ENCODE measurements at regions not wholly inside any gene's neighbourhood (a gene's known extent, or its start where the extent isn't known, plus 50 kb on each side); places are given as distances from the start of the nearest gene placed in this dataset.

DNA sequence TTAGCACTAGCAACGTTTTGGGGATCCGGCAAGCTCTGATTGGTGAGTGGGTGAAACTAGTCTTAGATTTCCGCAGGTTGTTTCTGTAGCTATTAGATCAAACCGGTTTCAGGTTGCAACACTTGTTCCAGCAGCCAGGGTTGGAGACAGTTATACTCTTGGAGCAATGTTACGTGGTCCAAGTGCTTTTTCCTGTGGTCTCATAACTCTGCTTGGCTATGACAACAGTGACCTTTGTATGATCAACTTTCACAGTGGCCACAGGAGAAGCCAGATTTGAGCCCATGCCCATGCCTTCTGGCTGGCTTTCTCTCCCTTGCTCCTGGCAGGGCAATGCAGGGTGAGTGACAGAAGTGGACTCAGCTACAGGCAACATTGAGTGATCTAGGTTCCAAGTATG is 84.5 kb upstream of the TAF1B start:
- no peak for DNase-seq

GRCh38 chr2:9760069-9760901 is 83.0 kb upstream of the TAF1B start:
- no peak for DNase-seq

GRCh38 chr2:9760902-9761228 is 82.4 kb upstream of the TAF1B start:
- DNase-seq, result no peak

GRCh38 chr2:9761577-9761976 is 81.7 kb upstream of the TAF1B start:
- DNase-seq, result no peak

- no peak for DNase-seq
Measured at GRCh38 chr2:9762164-9762563, 81.1 kb upstream of the TAF1B start.

GRCh38 chr2:9762941-9763340 is 80.3 kb upstream of the TAF1B start:
- DNase-seq, result no peak

- DNase-seq, result no peak
Measured at GRCh38 chr2:9763356-9764152, 79.7 kb upstream of the TAF1B start.

DNA sequence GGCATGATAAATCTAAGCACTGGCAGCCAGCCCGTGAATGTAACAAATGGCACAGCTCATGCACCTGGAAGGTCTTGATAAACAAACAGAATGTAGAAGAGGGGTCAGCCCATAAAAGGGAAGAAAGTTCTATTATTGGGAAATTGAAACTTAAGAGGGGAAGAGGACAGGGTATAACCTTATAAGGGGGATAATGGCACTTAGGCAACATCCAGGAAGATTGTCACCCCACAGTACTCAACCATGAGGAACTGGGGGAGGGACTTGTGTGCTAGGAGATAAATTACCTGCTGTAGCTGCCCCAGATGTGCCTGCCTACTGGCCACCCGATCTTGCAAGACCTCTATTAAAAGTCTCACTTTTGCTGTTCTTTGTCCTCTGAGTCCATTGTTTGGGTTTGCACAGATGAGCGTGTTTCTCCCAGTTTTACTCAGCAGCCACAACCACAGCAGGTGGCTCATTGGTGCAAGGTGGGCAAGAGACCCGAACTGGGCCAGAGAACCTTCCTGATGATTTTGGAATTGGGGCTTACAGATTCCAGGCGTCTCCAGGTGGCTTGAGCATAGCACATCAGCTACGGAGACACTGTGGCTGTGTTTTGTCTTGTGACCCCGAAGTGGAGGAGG is 79.0 kb upstream of the TAF1B start:
- no peak for DNase-seq

DNA sequence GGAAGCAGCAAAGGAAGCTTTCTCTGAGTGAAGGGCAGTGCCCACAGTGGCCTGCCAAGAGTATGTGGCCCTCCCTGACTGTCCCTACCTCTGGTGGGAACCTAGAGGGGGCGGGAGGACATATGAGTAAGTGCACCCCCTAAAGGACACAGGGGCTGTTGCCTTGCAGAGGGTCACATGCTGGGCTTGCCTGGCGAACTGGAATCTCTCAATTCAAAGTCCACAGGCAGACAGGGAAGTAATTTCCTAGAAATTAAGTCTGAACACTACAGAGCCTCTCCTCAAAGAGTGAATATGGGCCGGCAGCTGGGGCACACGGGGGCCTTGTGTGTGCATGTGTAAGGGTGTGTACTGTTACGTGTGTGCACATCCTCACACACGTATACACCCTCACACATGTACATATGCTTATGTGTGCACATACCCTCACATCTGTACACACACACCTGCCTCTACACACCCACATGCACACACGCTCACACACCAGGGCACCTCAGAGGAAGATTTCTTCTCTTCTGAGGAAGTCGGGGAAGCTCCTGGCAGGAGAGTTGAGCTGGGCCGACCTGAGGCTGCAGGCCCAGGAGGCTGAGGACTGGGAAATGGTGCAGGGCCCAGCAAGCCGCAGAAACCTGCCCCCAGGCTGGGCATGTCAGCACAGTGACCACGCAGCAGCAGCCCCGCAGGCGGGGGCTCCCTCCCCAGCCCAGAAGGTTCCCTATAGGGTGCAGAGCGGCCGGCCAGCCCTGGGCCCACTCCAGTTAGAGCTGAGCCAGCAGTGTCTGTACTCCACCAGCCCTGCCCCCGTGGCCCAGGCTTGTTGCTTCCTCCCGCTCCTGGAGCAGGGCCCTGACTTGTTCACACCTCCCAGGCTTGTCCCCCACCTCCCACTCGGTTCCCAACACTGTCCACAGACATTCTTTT is 77.4 kb upstream of the TAF1B start:
- no peak for DNase-seq

DNA sequence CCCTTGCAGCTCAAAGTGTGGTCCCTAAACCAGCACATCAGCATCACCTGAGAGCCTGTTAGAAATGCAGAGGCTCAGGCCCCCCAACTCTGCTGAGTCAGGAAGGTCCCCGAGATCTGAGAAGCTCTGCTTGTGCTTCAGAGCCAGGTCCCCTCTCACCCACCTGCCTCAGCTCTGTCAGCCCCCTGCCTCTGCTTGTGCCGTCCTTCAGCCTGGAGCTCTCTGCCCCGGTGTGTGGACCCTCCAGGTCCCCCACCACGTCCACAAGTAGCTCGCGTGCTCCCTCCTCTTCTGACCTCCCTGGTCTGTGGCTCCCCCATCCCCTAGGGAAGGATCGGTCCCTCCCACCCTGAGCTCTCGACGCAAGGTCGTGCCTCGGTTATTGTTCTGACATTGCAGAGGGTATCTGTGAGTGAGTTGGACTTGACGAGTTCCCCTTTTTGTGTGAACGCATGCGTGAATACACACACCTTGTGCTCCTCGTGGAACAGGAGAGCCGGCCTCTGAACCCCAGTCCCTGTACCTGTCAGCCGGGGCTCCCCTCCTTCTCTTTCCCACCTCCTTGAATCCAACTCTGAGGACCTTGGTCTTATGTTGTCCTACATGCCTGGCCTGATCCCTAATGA is 75.5 kb upstream of the TAF1B start:
- DNase-seq, result no peak

DNA sequence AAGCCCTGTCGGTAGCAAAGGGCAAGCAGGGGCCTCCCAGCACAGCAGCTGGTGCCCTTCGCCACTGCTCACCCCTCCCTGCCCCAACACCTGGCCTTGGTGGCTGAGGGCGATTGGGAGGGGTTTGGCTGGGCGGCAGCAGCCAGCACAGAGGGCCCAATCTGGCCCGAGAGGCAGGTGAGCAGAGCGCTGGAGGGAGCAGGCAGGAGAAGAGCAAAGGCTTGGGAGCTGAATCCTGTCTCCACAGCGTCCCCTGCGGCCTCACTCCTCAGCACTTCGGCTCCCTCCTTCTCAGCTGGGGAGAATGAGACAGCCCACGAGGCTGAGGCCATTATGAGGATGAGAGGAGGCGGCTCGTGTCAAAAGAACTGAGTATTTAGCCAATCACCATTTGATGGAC is 74.9 kb upstream of the TAF1B start:
- peak; percentile 48 for DNase-seq

DNA sequence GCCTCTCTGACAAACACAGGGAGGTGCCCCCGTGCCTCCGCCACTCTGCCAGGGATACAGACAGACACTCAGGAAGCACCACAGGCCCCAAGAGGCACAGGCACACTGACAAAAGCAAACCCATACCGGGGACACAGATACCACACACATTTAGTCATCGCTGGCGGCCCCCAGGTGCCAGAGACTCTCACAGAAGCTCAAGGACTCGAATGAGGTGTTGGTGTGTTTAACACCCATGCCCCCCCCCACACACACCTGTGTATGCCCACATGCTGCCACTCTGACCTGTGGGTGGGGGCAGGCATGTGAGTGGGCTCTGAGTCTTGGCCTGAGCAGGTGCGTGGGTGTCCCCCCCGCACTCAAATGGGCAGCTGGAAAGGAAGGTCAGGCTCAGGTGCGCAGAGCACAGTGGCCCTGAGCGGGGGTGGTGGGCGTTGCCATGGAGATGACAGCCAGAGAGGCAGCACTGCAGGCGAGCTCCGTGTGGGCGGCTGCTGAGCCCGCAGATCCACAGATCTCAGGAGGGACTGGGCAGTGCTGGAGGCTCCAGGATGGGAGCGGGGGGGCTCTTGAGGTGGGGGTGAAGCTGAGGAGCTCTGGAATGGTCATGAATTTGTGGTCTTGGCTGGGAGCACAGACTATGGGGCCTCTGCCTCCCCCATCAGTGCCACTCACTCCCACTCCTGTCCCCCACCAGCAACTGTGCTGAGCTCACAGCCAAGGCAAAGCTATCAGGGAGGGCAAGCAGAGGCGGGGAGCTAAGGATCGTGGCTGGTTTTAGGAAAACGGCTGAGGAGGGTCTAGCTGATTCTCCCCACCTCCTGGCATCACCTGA is 73.9 kb upstream of the TAF1B start:
- DNase-seq, result no peak

GRCh38 chr2:9770006-9770307 is 73.3 kb upstream of the TAF1B start:
- DNase-seq, result no peak

DNA sequence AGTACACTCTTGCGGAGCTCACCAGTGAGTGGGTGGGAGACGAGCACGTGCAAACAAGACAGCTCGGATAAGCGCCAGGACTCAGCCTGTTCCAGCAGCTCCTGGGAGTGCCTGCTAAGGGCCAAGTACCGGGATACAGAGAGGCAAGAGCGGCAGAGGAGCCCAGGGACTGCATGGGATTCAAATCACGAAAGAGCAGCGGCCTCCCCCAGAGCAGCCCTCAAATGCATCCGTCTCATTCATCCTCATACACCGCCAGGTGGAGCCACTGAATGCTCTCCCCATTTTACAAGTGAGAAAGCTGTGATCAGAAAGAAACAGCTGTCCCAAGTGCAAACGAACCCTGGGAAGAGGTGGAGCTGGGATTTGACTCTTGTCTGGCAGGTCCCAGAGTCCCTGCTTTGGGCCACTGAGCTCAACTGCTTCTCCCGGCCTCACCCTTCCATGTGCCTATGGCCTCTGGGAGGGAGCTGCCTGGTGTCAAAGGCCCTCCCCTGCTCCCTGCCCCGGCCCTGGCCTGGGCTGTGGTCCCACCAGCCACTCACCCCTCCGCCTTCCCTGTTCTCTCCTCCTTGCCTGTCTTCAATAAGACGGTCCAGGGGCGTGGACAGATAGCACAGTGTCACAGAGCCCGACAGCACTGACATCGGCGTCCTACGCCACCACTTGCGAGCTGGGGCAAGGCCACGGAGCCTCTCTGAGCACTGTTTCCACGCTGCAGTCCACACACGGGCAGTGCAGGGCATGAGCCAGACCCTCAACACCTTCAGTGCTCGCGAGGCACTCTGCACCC is 72.8 kb upstream of the TAF1B start:
- DNase-seq, result peak; percentile 47

DNA sequence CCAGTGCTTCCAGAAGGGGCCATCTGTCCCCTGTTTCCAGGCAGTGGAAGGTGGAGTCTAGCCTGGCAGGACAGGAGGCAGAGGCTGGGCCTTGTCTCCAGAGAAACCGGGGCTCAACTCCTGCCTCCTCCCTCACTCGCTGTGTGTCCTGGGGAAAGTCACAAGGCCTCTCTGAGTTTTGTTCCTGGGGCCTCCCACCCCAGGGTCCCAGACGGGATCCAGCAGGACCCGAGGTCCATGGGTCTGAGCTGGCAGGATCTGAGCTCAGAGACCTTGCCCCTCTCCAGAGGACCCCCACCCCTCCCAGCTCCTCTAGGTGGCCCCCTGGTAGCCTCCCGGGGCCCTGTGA is 72.2 kb upstream of the TAF1B start:
- DNase-seq, result no peak

GRCh38 chr2:9771481-9772017 is 71.7 kb upstream of the TAF1B start:
- DNase-seq, result no peak

- no peak for DNase-seq
Measured at GRCh38 chr2:9772035-9772998, 71.0 kb upstream of the TAF1B start.

- no peak for DNase-seq
Measured at GRCh38 chr2:9772999-9773902, 70.0 kb upstream of the TAF1B start.
